Smooth muscle cell (in vitro differentiated cells): ENCODE measurements at regions not wholly inside any gene's neighbourhood (a gene's known extent, or its start where the extent isn't known, plus 50 kb on each side); places are given as distances from the start of the nearest gene placed in this dataset.

Experiments
- DNase-seq: peaks from one replicate; lab custom pipeline; 2025; ENCODE audit not compliant: unreplicated experiment; lab: John Stamatoyannopoulos, UW
- H2AFZ ChIP-seq: fragments of 200-600 bp; sonication (generic); 2 replicates; pipeline ENCODE4 v1.6.0; 2016; ENCODE audit warnings: antibody characterized with exemption, low read depth, mild to moderate bottlenecking
- H3F3A ChIP-seq: fragments of 200-600 bp; sonication (generic); 2 replicates; pipeline ENCODE4 v1.6.0; 2017; ENCODE audit warnings: antibody characterized with exemption, low read depth
- H3K27ac ChIP-seq: fragments of 200-600 bp; sonication (generic); 2 replicates; pipeline ENCODE4 v1.5.1; 2016; ENCODE audit warnings: low read depth, mild to moderate bottlenecking
- H3K27me3 ChIP-seq: fragments of 200-600 bp; sonication (generic); 2 replicates; pipeline ENCODE4 v1.6.1; 2016; ENCODE audit warnings: low read depth, mild to moderate bottlenecking
- H3K36me3 ChIP-seq: fragments of 200-600 bp; sonication (generic); 2 replicates; pipeline ENCODE4 v1.5.1; 2016; ENCODE audit warnings: low read depth
- H3K4me1 ChIP-seq: fragments of 200-600 bp; sonication (generic); 2 replicates; pipeline ENCODE4 v1.5.1; 2016; ENCODE audit warnings: low read depth
- H3K4me2 ChIP-seq: fragments of 200-600 bp; sonication (generic); 2 replicates; pipeline ENCODE4 v1.6.0; 2016; ENCODE audit warnings: mild to moderate bottlenecking
- H3K4me3 ChIP-seq: fragments of 200-600 bp; sonication (generic); 2 replicates; pipeline ENCODE4 v1.5.1; 2016; ENCODE audit warnings: mild to moderate bottlenecking
- H3K79me2 ChIP-seq: fragments of 200-600 bp; sonication (generic); 2 replicates; pipeline ENCODE4 v1.6.0; 2016; ENCODE audit warnings: low read depth, mild to moderate bottlenecking
- H3K9ac ChIP-seq: fragments of 200-600 bp; sonication (generic); 2 replicates; pipeline ENCODE4 v1.6.0; 2016; ENCODE audit warnings: low read depth
- H3K9me3 ChIP-seq: fragments of 200-600 bp; sonication (generic); replicated peaks from 2 replicates; pipeline ENCODE4 v1.5.1; 2016; ENCODE audit warnings: low read depth
- H4K20me1 ChIP-seq: fragments of 200-600 bp; sonication (generic); 2 replicates; pipeline ENCODE4 v1.6.0; 2016; ENCODE audit warnings: low read depth
- WGBS: methylation state at CpG from one replicate; pipeline ENCODE4 v1.1.7; 2016; ENCODE audit warnings: low lambda C conversion rate; 5-methylcytosine and 5-hydroxymethylcytosine counted together
- TF ChIP-seq, protein P1 (sequence below): fragments of 200-600 bp; sonication (generic); IDR thresholded peaks from 2 replicates; pipeline ENCODE4 v1.5.1; 2017; ENCODE audit warnings: borderline replicate concordance, mild to moderate bottlenecking, antibody characterized with exemption; ENCODE audit not compliant: insufficient read depth, poor library complexity, severe bottlenecking

- no peak overlapping the region for H3K9ac ChIP-seq
- no peak overlapping the region for H3K4me2 ChIP-seq
- peaks cover 30% of the 10 kb centered on the region for H3K4me1 ChIP-seq
- H2AFZ ChIP-seq: no peak overlapping the region
- WGBS: 78% methylated on average over 2 of the region's 2 CpGs
- H3F3A ChIP-seq: no peaks in the 10 kb centered on the region
- H3K36me3 ChIP-seq: no peaks in the 10 kb centered on the region
- no peak for DNase-seq
- H3K27me3 ChIP-seq: no peaks in the 10 kb centered on the region
- no peak overlapping the region for H3K27ac ChIP-seq
- H3K4me3 ChIP-seq: no peak overlapping the region
- no peaks in the 10 kb centered on the region for H3K9me3 ChIP-seq
- H4K20me1 ChIP-seq: no peaks in the 10 kb centered on the region
- TF ChIP-seq, protein P1, sequence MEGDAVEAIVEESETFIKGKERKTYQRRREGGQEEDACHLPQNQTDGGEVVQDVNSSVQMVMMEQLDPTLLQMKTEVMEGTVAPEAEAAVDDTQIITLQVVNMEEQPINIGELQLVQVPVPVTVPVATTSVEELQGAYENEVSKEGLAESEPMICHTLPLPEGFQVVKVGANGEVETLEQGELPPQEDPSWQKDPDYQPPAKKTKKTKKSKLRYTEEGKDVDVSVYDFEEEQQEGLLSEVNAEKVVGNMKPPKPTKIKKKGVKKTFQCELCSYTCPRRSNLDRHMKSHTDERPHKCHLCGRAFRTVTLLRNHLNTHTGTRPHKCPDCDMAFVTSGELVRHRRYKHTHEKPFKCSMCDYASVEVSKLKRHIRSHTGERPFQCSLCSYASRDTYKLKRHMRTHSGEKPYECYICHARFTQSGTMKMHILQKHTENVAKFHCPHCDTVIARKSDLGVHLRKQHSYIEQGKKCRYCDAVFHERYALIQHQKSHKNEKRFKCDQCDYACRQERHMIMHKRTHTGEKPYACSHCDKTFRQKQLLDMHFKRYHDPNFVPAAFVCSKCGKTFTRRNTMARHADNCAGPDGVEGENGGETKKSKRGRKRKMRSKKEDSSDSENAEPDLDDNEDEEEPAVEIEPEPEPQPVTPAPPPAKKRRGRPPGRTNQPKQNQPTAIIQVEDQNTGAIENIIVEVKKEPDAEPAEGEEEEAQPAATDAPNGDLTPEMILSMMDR: no peak
- no peaks in the 10 kb centered on the region for H3K79me2 ChIP-seq
These were observed 136.9 kb downstream of the MAIP1 start for GRCh38 chr2:200092235-200092634.

DNA sequence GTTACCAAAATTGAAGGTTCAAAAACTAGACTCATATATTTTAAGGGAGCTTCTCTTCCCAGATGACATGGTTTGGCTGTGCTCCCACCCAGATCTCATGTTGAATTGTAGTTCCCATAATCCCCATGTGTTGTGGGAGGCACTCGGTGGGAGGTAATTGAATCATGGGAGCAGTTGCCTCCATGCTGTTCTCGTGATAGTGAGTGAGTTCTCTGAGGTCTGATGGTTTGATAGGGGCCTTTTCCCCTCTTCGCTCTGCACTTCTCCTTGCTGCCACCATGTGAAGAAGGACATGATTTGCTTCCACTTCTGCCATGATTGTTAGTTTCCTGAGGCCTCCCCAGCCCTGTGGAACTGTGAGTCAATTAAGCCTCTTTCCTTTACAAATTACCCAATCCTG lies 140.1 kb downstream of the MAIP1 start:
- H3K79me2 ChIP-seq: no peaks in the 10 kb centered on the region
- no peaks in the 10 kb centered on the region for H4K20me1 ChIP-seq
- TF ChIP-seq, protein P1: no peak
- peak overlapping the region; percentile 93 for H2AFZ ChIP-seq
- DNase-seq: no peak
- H3K9me3 ChIP-seq: no peaks in the 10 kb centered on the region
- WGBS: 90% methylated on average over 3 of the region's 3 CpGs
- no peak overlapping the region for H3K9ac ChIP-seq
- H3K36me3 ChIP-seq: no peaks in the 10 kb centered on the region
- peaks cover 16% of the 10 kb centered on the region for H3K4me1 ChIP-seq
- no peak overlapping the region for H3K27ac ChIP-seq
- H3K4me3 ChIP-seq: no peak overlapping the region
- no peaks in the 10 kb centered on the region for H3F3A ChIP-seq
- H3K27me3 ChIP-seq: no peaks in the 10 kb centered on the region
- no peak overlapping the region for H3K4me2 ChIP-seq

DNA sequence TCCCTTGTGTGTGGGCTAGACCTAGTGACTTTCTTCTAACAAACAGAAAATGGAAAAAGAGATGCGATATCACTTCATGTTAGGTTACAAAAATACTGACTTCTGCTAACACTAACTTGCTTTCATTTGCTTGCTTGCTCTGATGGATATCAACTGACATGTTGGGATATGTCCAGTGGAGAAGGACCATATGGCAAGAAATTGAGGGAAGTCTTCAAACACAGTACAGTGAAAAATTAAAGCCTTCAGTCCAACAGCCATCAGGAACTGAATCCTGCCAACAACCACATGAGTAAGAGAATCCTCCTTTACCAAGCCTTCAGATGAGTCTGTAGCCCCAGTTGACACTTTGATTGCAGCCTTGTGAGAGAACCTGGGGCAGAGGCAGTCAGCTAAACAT lies 143.9 kb downstream of the MAIP1 start:
- TF ChIP-seq, protein P1: no peak
- no peaks in the 10 kb centered on the region for H3K9me3 ChIP-seq
- H3K79me2 ChIP-seq: no peaks in the 10 kb centered on the region
- H3K4me1 ChIP-seq: peaks cover 16% of the 10 kb centered on the region
- H3K36me3 ChIP-seq: no peaks in the 10 kb centered on the region
- WGBS: 95% methylated on average over 1 of the region's 1 CpG
- H3K27ac ChIP-seq: no peak overlapping the region
- peaks cover 10% of the 10 kb centered on the region for H3F3A ChIP-seq
- no peak overlapping the region for H3K9ac ChIP-seq
- no peak overlapping the region for H3K4me2 ChIP-seq
- H2AFZ ChIP-seq: peak overlapping the region; percentile 59
- H4K20me1 ChIP-seq: no peaks in the 10 kb centered on the region
- no peak overlapping the region for H3K4me3 ChIP-seq
- H3K27me3 ChIP-seq: no peaks in the 10 kb centered on the region
- no peak for DNase-seq

- H3K27ac ChIP-seq: no peak overlapping the region
These were observed 144.6 kb downstream of the MAIP1 start for GRCh38 chr2:200100027-200100426.

More at GRCh38 chr2:200100027-200100426, 144.6 kb downstream of the MAIP1 start:
- no peak overlapping the region for H3K4me3 ChIP-seq
- no peak overlapping the region for H3K9ac ChIP-seq
- TF ChIP-seq, protein P1: no peak
- no peaks in the 10 kb centered on the region for H4K20me1 ChIP-seq
- H3K36me3 ChIP-seq: no peaks in the 10 kb centered on the region
- no peak overlapping the region for H3K4me2 ChIP-seq
- H3K79me2 ChIP-seq: no peaks in the 10 kb centered on the region
- H3K9me3 ChIP-seq: no peaks in the 10 kb centered on the region
- peaks cover 16% of the 10 kb centered on the region for H3F3A ChIP-seq
- H3K4me1 ChIP-seq: peaks cover 12% of the 10 kb centered on the region
- no peak overlapping the region for H2AFZ ChIP-seq
- H3K27me3 ChIP-seq: no peaks in the 10 kb centered on the region
- DNase-seq: no peak
